ENCODE measurements at regions not wholly inside any gene's neighbourhood (a gene's known extent, or its start where the extent isn't known, plus 50 kb on each side); places are given as distances from the start of the nearest gene placed in this dataset.

GRCh38 chr9:71331603-71332002 lies 210.2 kb upstream of the TRPM3 start:
- no peak for TF ChIP-seq POLR2A (IDR thresholded peaks at IDR 0.05)
- no peak for TF ChIP-seq CTCF (IDR thresholded peaks at IDR 0.05)
- 40 to 63% (median 56%) methylated on average over 2 of the region's 2 CpGs for WGBS, 4 donors
- no peak for DNase-seq
- Histone ChIP-seq H3K27me3 (no peaks in the 10 kb centered on the region), H3K4me3 (no peak overlapping the region), H3K36me3 (replicated peaks in 1 of 2) (no peaks in the 10 kb centered on the region), H3K4me1 (replicated peaks in 1 of 2) (no peaks in the 10 kb centered on the region), H3K27ac (no peak overlapping the region), H3K9me3 (replicated peaks in 1 of 3) (no peaks in the 10 kb centered on the region)
- intact Hi-C loops (cut with DNase I), result no loop called here

GRCh38 chr9:71329873-71330272 lies 208.5 kb upstream of the TRPM3 start:
- DNase-seq, result no peak
- TF ChIP-seq POLR2A (IDR thresholded peaks at IDR 0.05), result no peak
- no peak for TF ChIP-seq CTCF (IDR thresholded peaks at IDR 0.05)
- intact Hi-C loops (cut with DNase I), result no loop called here
- H3K4me1 ChIP-seq (replicated peaks in 1 of 2), result no peaks in the 10 kb centered on the region
- H3K27me3 ChIP-seq, result no peaks in the 10 kb centered on the region
- H3K27ac ChIP-seq, result no peak overlapping the region
- no peaks in the 10 kb centered on the region for H3K36me3 ChIP-seq (replicated peaks in 1 of 2)
- H3K9me3 ChIP-seq (replicated peaks in 1 of 3), result no peaks in the 10 kb centered on the region
- WGBS, 4 donors, result 83 to 90% (median 87%) methylated on average over 3 of the region's 3 CpGs
- no peak overlapping the region for H3K4me3 ChIP-seq

- TF ChIP-seq CTCF (IDR thresholded peaks at IDR 0.05), result no peak
- no peak for TF ChIP-seq POLR2A (IDR thresholded peaks at IDR 0.05)
- WGBS, 4 donors, result 67 to 93% (median 80%) methylated on average over 1 of the region's 1 CpG
These were observed 204.9 kb upstream of the TRPM3 start for GRCh38 chr9:71326360-71326759.

GRCh38 chr9:71323357-71323756 lies 201.9 kb upstream of the TRPM3 start:
- H3K9me3 ChIP-seq (replicated peaks in 1 of 3), result no peaks in the 10 kb centered on the region
- H3K27ac ChIP-seq, result no peak overlapping the region
- intact Hi-C loops (cut with DNase I), result no loop called here
- no peak overlapping the region for H3K4me3 ChIP-seq
- no peaks in the 10 kb centered on the region for H3K4me1 ChIP-seq (replicated peaks in 1 of 2)
- WGBS, 4 donors, result 90 to 99% (median 94%) methylated on average over 3 of the region's 3 CpGs
- no peaks in the 10 kb centered on the region for H3K36me3 ChIP-seq (replicated peaks in 1 of 2)
- TF ChIP-seq POLR2A (IDR thresholded peaks at IDR 0.05), result no peak
- TF ChIP-seq CTCF (IDR thresholded peaks at IDR 0.05), result no peak
- DNase-seq, result no peak
- H3K27me3 ChIP-seq, result no peaks in the 10 kb centered on the region

More at GRCh38 chr9:71326360-71326759, 204.9 kb upstream of the TRPM3 start:
- DNase-seq, result no peak
- Histone ChIP-seq H3K27ac (no peak overlapping the region), H3K4me3 (no peak overlapping the region), H3K9me3 (replicated peaks in 1 of 3) (no peaks in the 10 kb centered on the region), H3K4me1 (replicated peaks in 1 of 2) (no peaks in the 10 kb centered on the region), H3K27me3 (no peaks in the 10 kb centered on the region), H3K36me3 (replicated peaks in 1 of 2) (no peaks in the 10 kb centered on the region)
- intact Hi-C loops (cut with DNase I), result no loop called here
